ENCODE measurements at regions not wholly inside any gene's neighbourhood (a gene's known extent, or its start where the extent isn't known, plus 50 kb on each side); places are given as distances from the start of the nearest gene placed in this dataset.
"Not testable (repeated sequence)": the region's sequence is repeated elsewhere in the genome, so short reads cannot be mapped to it uniquely, and the experiment has no call there.

DNA sequence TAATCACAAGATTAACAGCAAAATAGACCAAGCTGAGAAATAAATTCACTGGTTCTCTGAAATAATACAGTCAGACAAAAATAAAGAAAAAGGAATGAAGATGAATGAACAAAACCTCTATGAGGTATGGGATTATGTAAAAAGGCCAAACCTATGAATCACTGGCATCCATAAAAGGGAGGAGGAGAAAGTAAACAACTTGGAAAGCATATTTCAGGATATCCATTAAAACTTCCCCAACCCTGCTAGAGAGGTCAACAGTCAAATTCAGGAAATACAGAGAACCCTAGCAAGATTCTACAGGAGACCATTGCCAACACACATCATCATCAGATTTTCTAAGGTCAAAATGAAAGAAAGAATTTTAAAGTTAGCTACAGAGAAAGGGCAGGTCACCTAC lies 649.7 kb upstream of the CBLB start:
- Histone ChIP-seq H3K27me3 (no peaks in the 10 kb centered on the region), H3K36me3 (no peaks in the 10 kb centered on the region), H3K9me3 (no peaks in the 10 kb centered on the region), H3K4me3 (no peak overlapping the region), H3K27ac (no peak overlapping the region), H3K4me1 (no peaks in the 10 kb centered on the region)
- TF ChIP-seq POLR2A (IDR thresholded peaks at IDR 0.05), result no peak
- TF ChIP-seq, protein P1, sequence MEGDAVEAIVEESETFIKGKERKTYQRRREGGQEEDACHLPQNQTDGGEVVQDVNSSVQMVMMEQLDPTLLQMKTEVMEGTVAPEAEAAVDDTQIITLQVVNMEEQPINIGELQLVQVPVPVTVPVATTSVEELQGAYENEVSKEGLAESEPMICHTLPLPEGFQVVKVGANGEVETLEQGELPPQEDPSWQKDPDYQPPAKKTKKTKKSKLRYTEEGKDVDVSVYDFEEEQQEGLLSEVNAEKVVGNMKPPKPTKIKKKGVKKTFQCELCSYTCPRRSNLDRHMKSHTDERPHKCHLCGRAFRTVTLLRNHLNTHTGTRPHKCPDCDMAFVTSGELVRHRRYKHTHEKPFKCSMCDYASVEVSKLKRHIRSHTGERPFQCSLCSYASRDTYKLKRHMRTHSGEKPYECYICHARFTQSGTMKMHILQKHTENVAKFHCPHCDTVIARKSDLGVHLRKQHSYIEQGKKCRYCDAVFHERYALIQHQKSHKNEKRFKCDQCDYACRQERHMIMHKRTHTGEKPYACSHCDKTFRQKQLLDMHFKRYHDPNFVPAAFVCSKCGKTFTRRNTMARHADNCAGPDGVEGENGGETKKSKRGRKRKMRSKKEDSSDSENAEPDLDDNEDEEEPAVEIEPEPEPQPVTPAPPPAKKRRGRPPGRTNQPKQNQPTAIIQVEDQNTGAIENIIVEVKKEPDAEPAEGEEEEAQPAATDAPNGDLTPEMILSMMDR (IDR thresholded peaks at IDR 0.05), result no peak
- TF ChIP-seq POLR2AphosphoS5 (IDR thresholded peaks at IDR 0.05), result no peak
- no peak for TF ChIP-seq EP300 (IDR thresholded peaks at IDR 0.05)
- ATAC-seq (ENCODE audit: low FRiP score in 2 of 2), result no peak
- no peak for DNase-seq

DNA sequence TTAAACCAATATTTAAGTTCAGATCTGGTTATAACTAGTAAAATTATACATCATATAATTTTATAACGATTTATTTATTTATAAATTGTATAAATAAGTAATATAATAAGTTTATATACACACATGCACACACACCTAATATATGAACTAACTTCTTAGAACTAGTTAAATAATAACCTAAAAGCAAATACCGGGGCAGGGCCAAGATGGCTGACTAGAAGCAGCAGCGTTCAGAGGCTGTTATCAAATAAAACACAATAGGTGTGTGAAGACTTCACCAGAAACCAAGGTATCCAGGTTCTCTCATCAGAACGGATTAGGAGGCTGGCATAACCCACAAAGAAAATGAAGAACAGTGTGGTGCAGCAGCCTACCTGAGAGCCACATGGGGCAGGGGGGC lies 653.6 kb upstream of the CBLB start:
- Histone ChIP-seq H3K27ac (no peak overlapping the region), H3K4me1 (no peaks in the 10 kb centered on the region), H3K27me3 (no peaks in the 10 kb centered on the region)

DNA sequence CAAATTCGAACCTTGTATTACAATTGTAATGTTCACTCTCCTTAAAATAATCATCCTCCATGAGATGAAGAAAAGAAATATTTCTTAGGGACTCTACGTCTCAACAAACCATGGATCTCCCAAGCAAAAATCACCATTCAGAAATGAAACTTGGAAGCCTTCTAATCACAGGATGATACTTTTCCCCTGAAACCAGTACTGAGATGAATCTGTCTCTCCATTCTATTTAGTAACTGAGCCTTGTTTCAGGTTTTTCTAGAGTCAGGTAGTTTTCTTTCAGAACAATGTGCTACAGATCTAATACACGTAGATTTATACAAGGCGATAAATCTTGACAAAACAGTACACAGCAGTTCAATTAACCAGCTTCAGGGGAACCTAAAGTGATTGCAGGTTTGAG lies 660.1 kb upstream of the CBLB start:
- Histone ChIP-seq H3K27ac (no peak overlapping the region), H3K27me3 (no peaks in the 10 kb centered on the region), H3K36me3 (no peaks in the 10 kb centered on the region), H3K4me1 (no peaks in the 10 kb centered on the region), H3K4me3 (no peak overlapping the region), H3K9me3 (no peaks in the 10 kb centered on the region)
- DNase-seq (no peak), ATAC-seq (ENCODE audit: low FRiP score in 2 of 2) (no peak)
- no peak for TF ChIP-seq POLR2A (IDR thresholded peaks at IDR 0.05)
- WGBS, 2 donors, result 88 to 93% methylated on average over 4 of the region's 4 CpGs

More for the DNA sequence above, 653.6 kb upstream of the CBLB start:
- H3K4me3 ChIP-seq, result no peak overlapping the region
- 63 to 81% methylated on average over 4 of the region's 4 CpGs for WGBS, 2 donors
- no peak for ATAC-seq (ENCODE audit: low FRiP score in 2 of 2)
- H3K9me3 ChIP-seq, result no peaks in the 10 kb centered on the region
- TF ChIP-seq, protein P1 (IDR thresholded peaks at IDR 0.05), result no peak
- TF ChIP-seq EP300 (IDR thresholded peaks at IDR 0.05), result no peak
- TF ChIP-seq POLR2AphosphoS5 (IDR thresholded peaks at IDR 0.05), result no peak
- TF ChIP-seq POLR2A (IDR thresholded peaks at IDR 0.05), result no peak
- DNase-seq, result no peak
- no peaks in the 10 kb centered on the region for H3K36me3 ChIP-seq

DNA sequence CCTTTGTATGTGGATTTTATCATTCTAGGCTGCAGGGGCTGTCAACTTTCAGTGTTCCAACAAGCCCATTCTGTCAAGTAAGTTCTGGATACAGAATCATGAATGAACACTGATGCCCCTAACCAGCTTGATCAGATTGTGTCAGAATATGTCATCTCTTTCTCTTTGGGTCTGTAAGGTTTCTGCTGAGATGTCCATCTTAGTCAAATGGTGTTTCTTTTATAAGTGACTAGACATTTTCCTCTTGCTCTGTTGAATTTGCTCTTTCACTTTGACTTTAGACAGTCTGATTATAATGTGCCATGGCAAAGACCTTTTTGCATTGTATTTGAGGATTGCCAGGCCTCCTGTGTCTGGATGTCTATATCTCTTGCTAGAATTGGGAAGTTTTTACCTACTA lies 660.9 kb upstream of the CBLB start:
- no peaks in the 10 kb centered on the region for H3K27me3 ChIP-seq
- H3K4me1 ChIP-seq, result no peaks in the 10 kb centered on the region
- no peaks in the 10 kb centered on the region for H3K36me3 ChIP-seq
- no peak for ATAC-seq (ENCODE audit: low FRiP score in 2 of 2)
- no peaks in the 10 kb centered on the region for H3K9me3 ChIP-seq
- H3K4me3 ChIP-seq, result no peak overlapping the region
- no peak for DNase-seq
- no peak overlapping the region for H3K27ac ChIP-seq
- no peak for TF ChIP-seq POLR2AphosphoS5 (IDR thresholded peaks at IDR 0.05)
- no peak for TF ChIP-seq EP300 (IDR thresholded peaks at IDR 0.05)
- TF ChIP-seq, protein P1 (IDR thresholded peaks at IDR 0.05), result no peak

DNA sequence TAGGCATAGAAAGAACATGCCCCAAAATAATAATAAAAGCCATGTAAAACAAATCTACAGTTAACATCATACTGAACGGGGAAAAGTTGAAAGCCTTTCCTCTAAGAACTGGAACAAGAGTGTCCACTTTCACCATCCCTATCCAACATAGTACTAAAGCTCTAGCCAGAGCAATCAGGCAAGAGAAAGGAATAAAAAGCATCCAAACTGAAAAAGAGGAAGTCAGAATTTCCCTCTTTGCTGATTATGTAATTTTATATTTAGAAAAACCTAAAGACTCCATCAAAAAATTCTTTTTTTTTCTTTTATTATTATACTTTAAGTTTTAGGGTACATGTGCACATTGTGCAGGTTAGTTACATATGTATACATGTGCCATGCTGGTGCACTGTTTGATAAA lies 661.6 kb upstream of the CBLB start:
- H3K4me1 ChIP-seq, result no peaks in the 10 kb centered on the region
- H3K27me3 ChIP-seq, result no peaks in the 10 kb centered on the region
- H3K36me3 ChIP-seq, result no peaks in the 10 kb centered on the region
- no peak overlapping the region for H3K27ac ChIP-seq
- TF ChIP-seq POLR2AphosphoS5 (IDR thresholded peaks at IDR 0.05) (no peak), POLR2A (IDR thresholded peaks at IDR 0.05) (no peak), EP300 (IDR thresholded peaks at IDR 0.05) (no peak)
- TF ChIP-seq, protein P1 (IDR thresholded peaks at IDR 0.05), result no peak
- no peak overlapping the region for H3K4me3 ChIP-seq
- ATAC-seq (ENCODE audit: low FRiP score in 2 of 2), result no peak
- WGBS, 2 donors, result 70 to 74% methylated on average over 1 of the region's 1 CpG
- no peak for DNase-seq
- no peaks in the 10 kb centered on the region for H3K9me3 ChIP-seq

DNA sequence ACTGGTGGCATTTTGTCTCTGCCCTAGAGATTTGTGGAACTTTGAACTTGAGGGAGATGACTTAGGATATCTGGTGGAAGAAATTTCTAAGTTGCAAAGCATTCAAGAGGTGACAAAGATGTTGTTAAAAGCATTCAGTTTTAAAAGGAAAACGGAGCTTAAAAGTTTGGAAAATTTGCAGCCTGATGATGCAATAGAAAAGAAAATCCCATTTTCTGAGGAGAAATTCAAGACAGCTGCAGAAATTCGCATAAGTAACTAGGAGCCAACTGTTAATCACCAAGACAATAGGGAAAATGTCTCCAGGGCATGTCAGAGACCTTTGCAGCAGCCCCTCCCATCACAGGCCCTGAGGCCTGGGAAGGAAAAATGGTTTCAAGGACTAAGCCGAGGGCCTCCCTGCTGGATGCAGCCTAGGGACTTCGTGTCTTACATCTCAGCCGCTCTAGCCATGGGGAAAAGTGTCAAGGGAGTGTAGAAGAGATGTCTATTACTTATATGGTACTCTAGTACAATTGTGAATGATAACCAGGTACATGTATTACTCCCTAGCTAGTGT lies 663.0 kb upstream of the CBLB start:
- 85 to 95% methylated on average over 5 of the region's 5 CpGs for WGBS, 2 donors
- DNase-seq; H3K4me3 ChIP-seq; H3K9me3 ChIP-seq; H3K36me3 ChIP-seq; H3K27ac ChIP-seq; H3K4me1 ChIP-seq; ATAC-seq (ENCODE audit: low FRiP score in 2 of 2); H3K27me3 ChIP-seq: not testable (repeated sequence)

Measured in upper lobe of left lung (tissue), 6 donors.